GM19438 (cell line): ENCODE measurements at regions not wholly inside any gene's neighbourhood (a gene's known extent, or its start where the extent isn't known, plus 50 kb on each side); places are given as distances from the start of the nearest gene placed in this dataset.
"Not testable (repeated sequence)": the region's sequence is repeated elsewhere in the genome, so short reads cannot be mapped to it uniquely, and the experiment has no call there.

ENCODE experiments used
- ATAC-seq: cut with Tn5 transposase; IDR thresholded peaks from one replicate; pipeline ENCODE4 v1.9.1; 2021; ENCODE audit warnings: low read depth; ENCODE audit not compliant: unreplicated experiment

- no peak for ATAC-seq
These were observed 807.9 kb downstream of the PRELID2 start for GRCh38 chr5:145027286-145027685.

GRCh38 chr5:145025775-145026174, 809.4 kb downstream of the PRELID2 start:
- ATAC-seq = no peak

- ATAC-seq = no peak
These were observed 820.0 kb downstream of the PRELID2 start for GRCh38 chr5:145015146-145015545.

GRCh38 chr5:145014109-145014508, 821.0 kb downstream of the PRELID2 start:
- ATAC-seq = no peak

GRCh38 chr5:145010834-145011233, 824.3 kb downstream of the PRELID2 start:
- no peak for ATAC-seq

- ATAC-seq = no peak
These were observed 826.1 kb downstream of the PRELID2 start for GRCh38 chr5:145008876-145009530.

- not testable (repeated sequence) for ATAC-seq
These were observed 823.7 kb downstream of the KCTD16 start for GRCh38 chr5:144994356-144994755.

GRCh38 chr5:144983101-144983500, 812.4 kb downstream of the KCTD16 start:
- ATAC-seq = no peak

GRCh38 chr5:144979516-144980264, 809.0 kb downstream of the KCTD16 start:
- ATAC-seq = no peak

GRCh38 chr5:144972317-144972716, 801.6 kb downstream of the KCTD16 start:
- no peak for ATAC-seq

- no peak for ATAC-seq
These were observed 800.6 kb downstream of the KCTD16 start for GRCh38 chr5:144971108-144971850.

- ATAC-seq = no peak
These were observed 789.6 kb downstream of the KCTD16 start for GRCh38 chr5:144960296-144960695.

- ATAC-seq = no peak
These were observed 787.3 kb downstream of the KCTD16 start for GRCh38 chr5:144958002-144958401.

- no peak for ATAC-seq
These were observed 780.3 kb downstream of the KCTD16 start for GRCh38 chr5:144950996-144951395.

- no peak for ATAC-seq
These were observed 776.4 kb downstream of the KCTD16 start for GRCh38 chr5:144947023-144947422.

GRCh38 chr5:144945503-144945902, 774.8 kb downstream of the KCTD16 start:
- no peak for ATAC-seq

- ATAC-seq = no peak
These were observed 774.3 kb downstream of the KCTD16 start for GRCh38 chr5:144944936-144945335.

- ATAC-seq = no peak
These were observed 770.3 kb downstream of the KCTD16 start for GRCh38 chr5:144941004-144941403.

GRCh38 chr5:144918371-144918770, 747.7 kb downstream of the KCTD16 start:
- ATAC-seq = no peak

- ATAC-seq = no peak
These were observed 744.8 kb downstream of the KCTD16 start for GRCh38 chr5:144915452-144915851.

- no peak for ATAC-seq
These were observed 743.0 kb downstream of the KCTD16 start for GRCh38 chr5:144913661-144914060.
